Tongue (tissue), 1 donor: ENCODE measurements at regions not wholly inside any gene's neighbourhood (a gene's known extent, or its start where the extent isn't known, plus 50 kb on each side); places are given as distances from the start of the nearest gene placed in this dataset.

ENCODE experiments used
- DNase-seq: peaks from one replicate; pipeline ENCODE4 v3.0.0-alpha.2; 2015

DNA sequence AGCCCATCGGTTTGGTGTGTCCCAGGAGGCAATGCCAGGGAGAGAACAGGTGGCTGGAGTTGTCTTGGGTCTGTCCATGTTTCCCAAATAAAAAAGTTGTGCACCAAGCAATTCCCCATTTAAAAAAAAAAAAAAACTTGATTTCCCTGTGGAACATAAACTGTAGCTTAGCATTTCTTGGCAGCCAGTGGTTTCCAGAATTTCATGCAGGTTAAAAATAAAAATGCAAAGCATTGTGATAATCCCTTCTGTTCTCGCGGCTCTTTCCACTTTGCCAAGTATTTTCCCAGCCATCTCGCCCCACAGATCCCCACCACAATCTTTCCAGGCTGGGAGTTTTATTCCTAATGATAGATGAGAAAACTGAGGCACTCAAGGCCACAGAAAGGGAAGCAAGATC lies 51.4 kb upstream of the MSX1 start:
- DNase-seq = peak; percentile 55

DNA sequence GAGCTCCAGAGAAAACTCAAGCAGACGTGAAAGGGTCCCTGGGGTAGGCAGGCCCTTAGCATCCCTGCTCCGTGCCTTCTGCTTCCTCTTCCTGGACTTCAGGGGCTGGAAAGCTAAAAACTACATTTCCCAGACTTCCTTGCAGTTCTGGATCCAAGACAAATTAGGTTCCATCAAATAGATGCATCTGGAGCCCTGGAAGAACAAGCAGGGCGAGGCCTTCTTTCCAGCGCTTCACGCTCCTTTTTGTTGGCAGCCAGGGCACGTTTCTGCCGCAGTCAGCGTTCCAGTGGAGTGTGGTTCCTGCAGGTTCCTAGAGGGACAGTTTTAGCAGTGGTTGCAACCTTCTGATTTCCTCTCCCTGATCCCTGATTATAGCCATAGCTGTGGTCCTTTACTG lies 53.6 kb upstream of the MSX1 start:
- DNase-seq = peak; percentile 59

DNA sequence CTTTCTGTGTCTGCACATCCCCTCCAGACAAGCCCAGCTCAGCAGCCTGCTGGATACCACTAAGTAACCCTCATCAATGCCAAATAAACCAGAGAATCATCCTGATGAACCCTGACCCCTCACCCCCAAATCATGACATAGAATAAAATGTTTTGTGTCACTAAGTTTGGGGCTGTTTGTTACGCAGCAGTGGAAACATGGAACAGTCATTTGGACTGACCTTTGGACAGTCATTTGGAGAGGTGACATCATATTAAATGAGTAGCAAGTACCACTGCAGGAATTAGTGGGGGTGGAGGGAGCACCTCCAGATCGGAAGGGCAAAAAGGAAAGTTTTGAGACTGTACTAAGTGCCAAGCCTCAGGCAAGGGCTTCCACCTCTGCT lies 55.6 kb upstream of the MSX1 start:
- DNase-seq = no peak

DNA sequence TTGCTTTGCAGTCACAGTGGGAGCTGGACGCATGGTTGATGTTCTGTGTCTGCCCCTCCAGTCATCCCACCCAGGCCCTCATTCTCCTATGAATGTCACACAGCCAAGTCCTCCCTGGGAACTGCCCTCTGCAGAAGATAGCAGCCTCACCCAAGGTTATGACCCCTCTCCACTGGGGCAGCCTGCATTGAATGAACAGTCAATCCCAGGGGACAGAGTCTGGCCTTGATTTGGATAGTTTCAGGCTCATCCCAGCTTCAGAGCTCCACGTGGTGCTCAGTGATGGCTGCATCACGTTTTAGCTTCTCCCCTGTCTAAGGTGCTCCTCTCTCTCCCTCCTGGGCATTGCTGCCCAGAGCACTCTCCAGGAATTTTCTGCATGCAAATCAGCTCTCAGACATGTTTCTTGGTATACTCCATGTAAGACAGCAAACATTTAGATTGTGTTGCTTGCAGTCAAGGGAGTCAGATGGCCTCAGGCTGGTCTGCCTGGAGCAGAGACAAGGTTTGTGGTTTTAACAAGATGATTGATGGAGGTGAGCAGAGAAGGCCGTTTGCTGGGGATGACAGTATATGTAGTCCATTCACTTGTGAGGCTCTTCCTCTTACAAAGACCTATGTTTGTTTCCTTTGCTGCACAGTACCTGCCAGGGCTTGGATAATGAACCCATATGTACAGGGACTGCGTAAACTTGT lies 56.1 kb upstream of the MSX1 start:
- DNase-seq = no peak

DNA sequence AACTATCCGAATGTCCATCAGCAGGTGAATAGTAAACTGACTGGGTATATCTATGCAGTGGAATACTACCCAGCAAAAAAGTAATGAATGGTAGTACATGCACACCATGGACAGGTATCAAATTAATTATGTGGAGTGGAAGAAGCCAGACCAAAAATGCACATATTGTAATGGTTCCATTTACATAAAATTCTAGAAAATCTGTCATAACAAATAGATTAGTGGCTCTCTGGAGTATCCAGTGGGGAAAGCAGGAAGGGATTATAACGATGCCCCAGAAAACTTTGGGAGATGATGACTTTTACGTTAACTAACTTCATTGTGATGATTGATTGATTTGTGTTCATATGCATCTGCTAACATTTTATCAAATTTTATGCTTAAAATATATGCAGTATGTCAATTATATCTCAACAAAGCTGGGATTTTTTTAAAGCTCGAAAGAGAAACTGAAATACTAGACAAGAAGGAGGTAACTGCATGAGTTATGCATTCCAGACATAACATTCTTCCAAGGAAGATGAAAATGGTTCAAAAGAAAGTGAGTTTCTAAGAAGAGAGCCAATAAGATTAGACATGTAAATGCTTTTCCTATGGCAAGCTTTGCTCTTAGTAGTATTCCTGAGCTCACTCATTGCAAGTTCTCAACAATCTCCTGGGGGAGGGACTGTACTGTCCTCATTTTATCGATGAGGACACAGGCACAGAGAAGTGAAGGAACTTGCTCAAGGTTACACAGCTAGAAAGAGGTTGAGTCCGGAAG lies 58.6 kb upstream of the MSX1 start:
- DNase-seq = no peak

DNA sequence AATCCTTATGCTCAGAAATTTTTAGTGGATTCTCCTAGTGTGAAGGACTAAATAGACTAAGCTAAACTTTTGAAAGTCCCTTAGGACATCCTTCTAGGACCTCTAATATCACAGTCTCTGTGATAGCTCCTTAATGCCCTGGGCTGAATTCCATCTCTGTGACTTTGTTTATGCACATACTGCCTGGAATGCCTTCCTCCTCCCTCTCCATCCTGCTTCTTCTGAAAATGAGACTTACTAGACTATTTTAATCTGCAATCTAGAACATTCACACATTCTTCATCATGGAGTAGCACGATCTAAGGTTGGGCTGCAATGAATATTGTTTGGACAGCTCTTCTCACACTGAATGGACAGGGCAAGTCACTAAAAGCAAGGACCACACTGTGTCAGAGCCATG lies 65.0 kb upstream of the MSX1 start:
- no peak for DNase-seq

DNA sequence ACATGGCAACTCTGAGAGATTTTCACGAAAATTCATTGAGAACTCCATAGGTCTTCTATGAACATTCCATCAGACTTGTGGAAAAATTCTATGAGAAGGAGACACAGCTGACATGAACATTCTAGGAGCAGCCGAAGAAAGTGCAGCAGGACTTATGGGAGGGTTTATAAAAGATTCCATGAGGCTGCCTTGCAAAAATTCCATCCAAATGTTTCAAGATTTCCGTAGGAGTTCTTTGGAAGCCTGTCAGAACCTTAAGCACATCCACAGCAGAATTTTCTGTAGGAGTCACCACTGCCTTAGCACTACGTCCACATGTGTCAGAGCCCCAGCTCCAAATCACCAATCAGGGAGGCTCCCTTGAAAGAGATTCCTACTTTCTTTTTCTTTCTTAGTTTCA lies 67.0 kb upstream of the MSX1 start:
- peak; percentile 32 for DNase-seq

DNA sequence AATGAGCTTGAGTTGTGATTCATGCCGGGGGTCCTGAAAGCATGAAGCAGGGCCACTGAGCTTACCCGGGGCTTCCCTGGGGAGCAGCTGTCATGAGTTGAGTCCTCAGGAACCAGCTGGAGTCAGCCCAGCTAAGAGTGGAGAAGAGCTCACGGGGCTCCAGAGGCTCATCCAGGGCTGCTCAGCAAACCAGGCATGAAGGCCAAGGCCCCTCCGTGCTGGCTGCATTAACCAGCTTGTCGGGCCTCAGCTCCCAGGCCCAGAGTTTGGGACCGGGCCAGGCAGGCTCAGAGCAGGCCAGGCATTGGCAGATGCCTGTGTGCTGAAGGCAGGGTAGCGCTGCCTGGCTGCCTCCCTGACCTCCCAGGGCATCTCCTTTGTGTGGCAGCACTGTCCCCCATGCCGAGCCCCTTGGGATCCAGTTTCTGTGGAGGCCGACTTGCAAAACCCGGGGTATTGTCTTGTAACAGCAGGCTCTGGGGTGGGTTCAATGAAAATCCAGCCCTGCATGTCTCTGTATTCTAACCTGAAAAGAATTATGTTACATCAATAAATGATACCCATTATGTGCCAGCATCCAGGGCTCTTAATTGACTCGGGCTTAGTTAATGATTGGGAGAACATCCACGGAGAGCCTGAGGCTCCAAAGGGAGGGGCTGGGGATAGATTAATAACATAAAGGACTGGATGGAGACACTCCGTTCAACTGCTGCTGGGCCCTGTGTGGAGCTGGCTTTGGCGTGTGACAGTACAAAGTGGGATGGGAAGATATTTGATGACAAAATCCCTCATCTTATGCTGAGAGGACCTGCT lies 68.0 kb upstream of the MSX1 start:
- peak; percentile 77 for DNase-seq

DNA sequence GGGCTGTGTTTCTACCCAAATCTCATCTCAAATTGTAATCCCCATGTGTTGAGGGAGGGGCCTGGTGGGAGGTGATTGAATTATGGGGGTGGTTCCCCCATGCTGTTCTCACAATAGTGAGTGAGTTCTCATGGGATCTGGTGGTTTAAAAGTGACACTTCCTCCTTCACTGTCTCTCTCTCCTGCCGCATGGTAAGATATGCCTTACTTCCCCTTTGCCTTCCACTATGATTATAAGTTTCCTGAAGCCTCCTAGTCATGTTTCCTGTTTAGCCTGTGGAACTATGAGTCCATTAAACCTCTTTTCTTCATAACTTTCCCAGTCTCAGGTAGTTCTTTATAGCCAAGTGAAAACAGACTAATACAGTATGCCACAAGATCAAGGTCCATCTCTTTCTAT lies 70.0 kb upstream of the MSX1 start:
- no peak for DNase-seq

DNA sequence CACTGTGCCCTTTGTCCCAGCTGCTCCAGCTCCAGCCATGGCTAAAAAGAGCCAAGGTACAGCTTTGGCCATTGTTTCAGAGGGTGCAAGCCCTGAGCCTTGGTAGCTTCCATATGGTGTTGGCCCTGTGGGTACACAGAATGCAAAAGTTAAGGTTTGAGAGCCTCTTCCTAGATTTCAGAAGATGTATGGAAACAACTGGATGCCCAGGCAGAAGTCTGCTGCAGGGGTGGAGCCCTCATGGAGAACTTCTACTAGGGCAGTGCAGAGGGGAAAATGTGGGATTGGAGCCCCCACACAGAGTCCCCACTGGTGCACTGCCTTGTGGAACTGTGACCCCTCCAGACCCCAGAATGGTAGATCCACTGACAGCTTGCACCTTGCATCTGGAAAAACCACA lies 70.9 kb upstream of the MSX1 start:
- DNase-seq = no peak

DNA sequence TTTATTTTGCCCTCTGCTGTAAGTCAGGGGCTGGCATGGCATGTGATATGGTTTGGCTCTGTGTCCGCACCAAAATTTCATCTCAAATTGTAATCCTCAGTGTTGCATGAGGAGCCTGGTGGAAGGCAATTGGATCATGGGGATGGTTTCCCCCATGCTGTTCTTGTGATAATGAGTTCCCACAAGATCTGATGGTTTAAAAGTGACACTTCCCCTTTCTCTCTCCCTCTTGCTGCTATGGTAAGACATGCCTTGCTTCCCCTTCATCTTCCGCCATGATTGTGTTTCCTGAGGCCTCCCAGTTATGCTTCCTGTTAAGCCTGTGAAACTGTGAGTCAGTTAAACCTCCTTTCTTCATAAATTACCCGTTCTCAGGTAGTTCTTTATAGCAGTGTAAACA lies 72.0 kb upstream of the MSX1 start:
- DNase-seq = no peak

DNA sequence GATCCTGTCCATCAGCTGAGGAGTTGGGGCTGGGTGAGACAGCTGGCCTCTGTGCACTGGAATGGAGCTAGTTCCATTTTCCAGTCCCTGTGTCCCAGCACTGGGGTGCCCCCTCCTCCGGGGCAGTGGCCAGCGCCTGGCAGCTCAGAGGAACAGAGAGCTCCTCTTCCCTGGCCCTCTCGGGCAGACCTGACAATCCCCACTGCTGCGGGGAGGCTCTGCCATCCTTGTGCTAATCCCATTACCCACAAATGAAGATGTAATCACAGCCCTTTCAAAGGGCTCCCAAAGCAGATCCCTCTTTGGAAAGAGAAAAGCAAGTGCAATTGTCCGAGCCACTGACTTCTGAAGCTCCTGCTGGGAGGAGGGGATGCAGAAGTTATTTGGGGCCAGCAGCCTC lies 75.1 kb upstream of the MSX1 start:
- DNase-seq = no peak

DNA sequence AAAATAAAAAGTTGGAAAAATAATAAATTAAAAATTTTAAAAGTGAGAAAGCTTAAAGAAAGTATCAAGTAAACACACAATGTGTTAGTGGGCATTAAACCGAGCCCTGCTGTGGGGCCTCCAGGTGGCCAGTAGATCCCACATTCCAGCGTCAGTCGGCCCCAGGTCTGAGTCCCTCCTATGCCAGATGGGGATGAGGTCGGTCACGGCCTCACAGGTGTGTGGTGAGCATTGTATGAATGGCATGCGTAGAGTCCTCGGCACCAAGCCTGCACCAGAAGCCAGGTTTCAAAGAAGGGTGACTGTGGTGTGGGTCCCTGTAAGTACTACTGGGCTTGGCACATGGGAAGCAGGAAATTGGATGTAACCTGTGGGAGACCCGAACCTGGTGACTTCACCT lies 75.6 kb upstream of the MSX1 start:
- no peak for DNase-seq

DNA sequence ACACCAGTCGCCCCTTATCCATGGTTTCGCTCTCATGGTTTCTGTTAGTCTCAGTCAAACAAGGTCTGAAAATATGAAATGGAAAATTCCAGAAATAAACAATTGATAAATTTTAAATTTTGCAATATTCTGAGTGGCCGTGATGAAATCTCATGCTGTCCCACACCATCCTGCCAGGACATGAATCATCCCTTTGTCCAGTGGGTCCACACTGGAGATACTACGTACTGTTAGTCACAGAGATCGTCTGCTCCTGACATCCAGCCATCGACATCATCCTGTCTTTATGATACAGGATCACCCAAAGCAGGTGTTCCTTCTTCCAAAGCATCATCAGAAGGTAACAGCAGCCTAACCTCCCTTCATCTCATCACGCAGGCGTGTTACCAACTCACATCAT lies 76.5 kb upstream of the MSX1 start:
- no peak for DNase-seq

DNA sequence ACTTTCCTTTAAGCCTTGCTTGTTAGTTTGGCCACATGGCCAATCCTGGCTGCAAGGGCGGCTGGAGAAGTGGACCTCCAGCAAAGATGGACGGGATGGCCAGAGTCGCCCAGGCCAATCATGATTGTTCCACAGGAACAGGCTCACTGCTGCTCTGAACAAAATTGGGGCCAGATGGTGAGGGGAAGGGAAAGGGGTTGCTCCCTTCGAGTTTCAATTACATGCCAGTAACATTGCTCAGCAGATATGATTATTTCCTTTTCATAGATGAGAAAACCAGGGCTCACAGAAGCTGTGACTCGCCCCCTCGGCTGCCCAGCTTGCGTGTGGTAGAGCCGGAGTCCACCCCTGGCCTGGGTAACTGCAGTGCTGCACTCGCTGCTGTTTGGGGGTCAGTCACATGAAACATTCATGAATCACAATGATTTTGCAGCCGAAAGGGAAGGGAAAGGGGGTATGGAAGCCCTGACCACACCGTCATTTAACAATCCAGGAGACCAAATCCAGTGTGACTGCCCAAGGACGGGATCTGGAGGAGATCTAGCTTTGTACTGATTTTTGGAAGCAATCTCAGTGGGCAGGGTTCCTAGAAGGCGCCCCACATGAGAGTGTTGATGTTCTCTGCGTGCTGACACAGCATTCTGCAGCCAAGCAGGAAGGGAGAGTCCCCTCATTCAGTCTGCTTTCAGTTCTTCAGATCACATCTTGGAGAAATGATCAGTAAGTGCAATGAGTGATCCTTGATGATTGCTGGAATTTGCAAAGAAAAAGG lies 77.3 kb upstream of the MSX1 start:
- DNase-seq = no peak

DNA sequence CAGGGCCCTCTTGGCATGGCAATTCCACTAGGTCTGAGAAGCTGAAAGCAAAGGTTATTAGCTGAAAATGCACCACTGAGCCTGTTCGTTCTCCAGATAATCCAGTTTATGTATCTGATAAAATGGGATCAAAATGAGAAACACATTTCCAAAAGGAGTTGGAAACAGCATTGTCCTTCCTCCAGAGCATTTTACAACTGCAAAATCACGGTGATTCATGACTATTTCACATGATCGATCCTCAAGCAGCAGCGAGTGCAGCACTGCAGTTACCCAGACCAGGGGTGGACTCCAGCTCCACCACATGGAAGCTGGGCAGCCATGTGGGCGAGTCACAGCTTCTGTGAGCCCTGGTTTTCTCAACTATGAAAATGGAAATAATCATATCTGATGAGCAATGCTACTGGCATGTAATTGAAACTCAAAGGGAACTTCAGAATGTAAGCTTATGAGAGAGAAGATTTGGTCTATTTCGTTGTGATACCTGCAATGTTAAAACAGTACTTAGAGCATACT lies 78.7 kb upstream of the MSX1 start:
- no peak for DNase-seq

DNA sequence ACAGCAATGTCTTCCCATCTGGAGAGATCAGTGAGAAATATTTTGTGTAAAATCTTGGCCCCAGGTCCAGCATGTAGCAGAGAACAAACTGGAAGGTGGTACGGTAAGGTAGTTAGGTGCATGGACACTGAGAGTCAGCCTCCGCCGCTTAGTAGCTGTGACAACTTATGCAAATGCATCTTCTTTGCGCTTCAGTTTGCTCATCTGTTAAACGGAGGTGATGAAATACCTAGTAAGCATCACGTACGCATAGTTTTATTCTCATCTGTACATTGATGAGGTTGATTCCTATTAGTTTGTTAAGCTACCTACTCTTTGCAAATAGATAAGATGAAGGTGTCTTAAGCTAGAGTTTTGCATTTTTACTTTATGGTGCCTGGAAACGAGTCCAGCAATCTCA lies 80.0 kb upstream of the MSX1 start:
- no peak for DNase-seq

DNA sequence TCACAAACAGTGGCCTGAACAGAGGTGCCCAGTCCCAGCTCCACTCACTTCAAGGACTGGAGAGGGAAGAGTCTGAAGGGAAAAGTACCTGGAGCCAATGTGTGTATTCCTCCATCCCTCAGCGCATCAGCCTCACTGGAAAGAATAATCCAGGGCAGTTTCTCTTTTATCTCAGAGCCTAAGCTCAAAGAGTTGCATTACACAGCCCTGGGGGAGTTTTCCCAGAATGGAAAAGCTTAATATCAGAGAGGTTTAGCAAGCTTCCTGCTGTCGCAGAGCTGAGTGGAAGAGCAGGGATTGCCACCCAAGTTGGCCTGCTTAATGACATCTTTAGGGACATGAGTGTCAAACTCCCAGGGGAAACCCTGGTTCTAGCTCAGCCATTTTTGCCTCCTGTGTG lies 80.4 kb upstream of the MSX1 start:
- no peak for DNase-seq

DNA sequence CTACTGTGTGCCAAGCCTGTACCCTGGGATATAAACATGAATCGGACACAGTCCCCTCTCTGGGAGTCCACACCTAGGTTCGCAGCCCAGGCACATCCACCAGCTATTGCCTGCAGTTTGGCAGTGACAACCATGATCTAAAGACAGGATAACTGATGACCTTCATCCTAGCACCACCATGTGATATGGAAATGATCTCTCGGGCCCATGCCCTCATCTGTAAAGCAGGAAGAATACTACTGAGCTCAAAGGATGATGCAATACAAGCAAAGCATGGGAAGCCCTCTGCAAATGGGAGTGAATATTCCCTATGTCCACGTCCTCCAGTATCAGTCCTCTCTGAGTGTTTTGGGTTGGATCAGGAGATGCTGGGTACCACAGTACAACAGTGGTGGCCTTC lies 80.9 kb upstream of the MSX1 start:
- DNase-seq = no peak

DNA sequence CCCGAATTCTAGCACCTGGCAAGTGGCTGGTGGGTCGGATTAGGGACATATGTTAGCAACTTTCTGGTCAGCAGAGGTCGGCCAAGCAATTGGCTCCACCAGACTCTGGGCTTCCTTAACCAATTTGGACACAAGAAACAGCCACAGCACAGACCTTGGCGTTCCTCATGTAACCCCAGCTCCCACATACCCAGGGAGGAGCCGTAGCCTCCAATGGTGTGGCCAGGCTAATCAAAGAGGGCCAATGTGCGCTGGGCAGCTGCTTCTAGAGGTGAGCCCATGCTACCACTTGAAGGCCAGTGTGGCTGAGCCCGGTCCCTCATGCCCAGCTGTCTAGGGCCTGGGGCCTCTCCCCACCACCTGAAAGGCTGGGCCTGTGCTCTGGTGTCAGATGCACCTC lies 82.5 kb upstream of the MSX1 start:
- DNase-seq = no peak

DNA sequence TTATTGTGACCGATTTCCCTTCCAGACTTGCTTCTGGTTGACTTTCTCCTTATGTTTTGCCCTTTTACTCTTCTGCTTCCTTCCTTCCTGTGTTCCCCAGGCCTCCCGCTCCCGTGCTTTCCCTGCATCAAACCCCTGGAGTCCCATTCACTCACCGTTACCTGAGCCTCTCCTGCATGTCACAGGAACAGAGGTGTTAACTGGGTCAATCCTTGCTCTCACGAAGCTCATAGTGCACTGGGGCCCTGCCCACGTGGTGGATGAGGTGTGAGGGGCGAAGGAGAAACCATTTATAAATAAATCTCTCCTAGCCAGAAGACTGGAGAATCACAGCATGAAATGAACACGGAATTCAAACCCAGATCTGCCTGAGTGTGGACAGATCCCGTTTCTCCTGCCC lies 83.1 kb upstream of the MSX1 start:
- no peak for DNase-seq

DNA sequence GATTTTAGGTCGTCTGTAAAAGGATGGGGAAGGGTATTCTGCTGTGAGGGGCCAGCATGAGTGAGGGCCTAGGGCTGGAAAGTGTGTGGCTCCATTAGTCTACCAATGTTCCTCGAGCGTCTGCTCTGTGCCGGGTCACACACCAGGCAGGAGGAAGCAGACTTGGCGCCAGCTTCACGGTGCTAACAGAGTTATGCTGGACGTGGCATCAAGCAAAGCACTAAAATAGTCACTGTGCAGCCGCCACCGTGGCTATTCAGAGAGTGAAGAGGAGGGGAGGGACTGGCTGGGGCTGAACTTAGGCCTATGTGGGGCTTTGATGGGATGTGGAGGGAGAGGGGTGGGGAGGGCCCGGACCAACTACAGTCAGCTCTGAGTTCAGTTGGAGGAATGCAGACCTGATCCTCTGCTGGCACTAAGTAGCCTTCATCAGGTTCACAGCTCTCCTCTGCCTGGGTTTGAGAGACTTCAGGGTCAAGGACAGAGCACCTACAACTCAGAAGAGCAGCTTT lies 83.9 kb upstream of the MSX1 start:
- DNase-seq = no peak
